ENCODE measurements at regions not wholly inside any gene's neighbourhood (a gene's known extent, or its start where the extent isn't known, plus 50 kb on each side); places are given as distances from the start of the nearest gene placed in this dataset.

- WGBS = 44% methylated on average over 5 of the region's 5 CpGs
- Histone ChIP-seq H3K9me3 (peaks cover 0 to 14% (median 6%) of the 10 kb centered on the region in 4 donors), H3K27me3 (no peaks in the 10 kb centered on the region), H3K4me1 (no peaks in the 10 kb centered on the region), H3K36me3 (no peaks in the 10 kb centered on the region), H3K4me3 (no peak overlapping the region), H3K27ac (replicated peaks in 1 of 4) (no peak overlapping the region)
- DNase-seq (ENCODE audit: extremely low spot score) = no peak
- intact Hi-C loops (cut with DNase I) = no loop called here
- TF ChIP-seq, protein P1, sequence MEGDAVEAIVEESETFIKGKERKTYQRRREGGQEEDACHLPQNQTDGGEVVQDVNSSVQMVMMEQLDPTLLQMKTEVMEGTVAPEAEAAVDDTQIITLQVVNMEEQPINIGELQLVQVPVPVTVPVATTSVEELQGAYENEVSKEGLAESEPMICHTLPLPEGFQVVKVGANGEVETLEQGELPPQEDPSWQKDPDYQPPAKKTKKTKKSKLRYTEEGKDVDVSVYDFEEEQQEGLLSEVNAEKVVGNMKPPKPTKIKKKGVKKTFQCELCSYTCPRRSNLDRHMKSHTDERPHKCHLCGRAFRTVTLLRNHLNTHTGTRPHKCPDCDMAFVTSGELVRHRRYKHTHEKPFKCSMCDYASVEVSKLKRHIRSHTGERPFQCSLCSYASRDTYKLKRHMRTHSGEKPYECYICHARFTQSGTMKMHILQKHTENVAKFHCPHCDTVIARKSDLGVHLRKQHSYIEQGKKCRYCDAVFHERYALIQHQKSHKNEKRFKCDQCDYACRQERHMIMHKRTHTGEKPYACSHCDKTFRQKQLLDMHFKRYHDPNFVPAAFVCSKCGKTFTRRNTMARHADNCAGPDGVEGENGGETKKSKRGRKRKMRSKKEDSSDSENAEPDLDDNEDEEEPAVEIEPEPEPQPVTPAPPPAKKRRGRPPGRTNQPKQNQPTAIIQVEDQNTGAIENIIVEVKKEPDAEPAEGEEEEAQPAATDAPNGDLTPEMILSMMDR (IDR thresholded peaks at IDR 0.05) = no peak
- TF ChIP-seq EP300 (IDR thresholded peaks at IDR 0.05) (no peak), POLR2AphosphoS5 (IDR thresholded peaks at IDR 0.05) (no peak), POLR2A (IDR thresholded peaks at IDR 0.05; ENCODE audit: low read depth) (no peak)
These were observed 264.4 kb upstream of the GALNT17 start for GRCh38 chr7:70867513-70867912.

GRCh38 chr7:70870349-70870748 lies 261.6 kb upstream of the GALNT17 start:
- TF ChIP-seq POLR2A (IDR thresholded peaks at IDR 0.05; ENCODE audit: low read depth) (no peak), POLR2AphosphoS5 (IDR thresholded peaks at IDR 0.05) (no peak), EP300 (IDR thresholded peaks at IDR 0.05) (no peak)
- TF ChIP-seq, protein P1 (IDR thresholded peaks at IDR 0.05) = no peak
- Histone ChIP-seq H3K4me3 (no peak overlapping the region), H3K9me3 (peaks cover 0 to 9% (median 6%) of the 10 kb centered on the region in 4 donors), H3K4me1 (no peaks in the 10 kb centered on the region), H3K27ac (replicated peaks in 1 of 4) (no peak overlapping the region), H3K36me3 (no peaks in the 10 kb centered on the region), H3K27me3 (no peaks in the 10 kb centered on the region)
- 61% methylated on average over 5 of the region's 5 CpGs for WGBS
- intact Hi-C loops (cut with DNase I) = no loop called here
- DNase-seq (ENCODE audit: extremely low spot score) = no peak

GRCh38 chr7:70872188-70872587 lies 259.8 kb upstream of the GALNT17 start:
- TF ChIP-seq, protein P1 (IDR thresholded peaks at IDR 0.05) = no peak
- TF ChIP-seq POLR2AphosphoS5 (IDR thresholded peaks at IDR 0.05) = no peak
- no peak for TF ChIP-seq POLR2A (IDR thresholded peaks at IDR 0.05; ENCODE audit: low read depth)
- no peak for TF ChIP-seq EP300 (IDR thresholded peaks at IDR 0.05)
- no peak overlapping the region for H3K4me3 ChIP-seq
- intact Hi-C loops (cut with DNase I) = no loop called here
- no peaks in the 10 kb centered on the region for H3K36me3 ChIP-seq
- 50% methylated on average over 2 of the region's 2 CpGs for WGBS
- no peaks in the 10 kb centered on the region for H3K9me3 ChIP-seq
- H3K27me3 ChIP-seq = no peaks in the 10 kb centered on the region
- DNase-seq (ENCODE audit: extremely low spot score) = no peak
- no peaks in the 10 kb centered on the region for H3K4me1 ChIP-seq
- H3K27ac ChIP-seq (replicated peaks in 1 of 4) = no peak overlapping the region

- intact Hi-C loops (cut with DNase I) = no loop called here
- no peak overlapping the region for H3K27ac ChIP-seq (replicated peaks in 1 of 4)
- peaks cover 0 to 16% (median 0%) of the 10 kb centered on the region in 4 donors for H3K27me3 ChIP-seq
- no peak for TF ChIP-seq POLR2A (IDR thresholded peaks at IDR 0.05; ENCODE audit: low read depth)
- TF ChIP-seq, protein P1 (IDR thresholded peaks at IDR 0.05) = no peak
- no peak for TF ChIP-seq POLR2AphosphoS5 (IDR thresholded peaks at IDR 0.05)
- TF ChIP-seq EP300 (IDR thresholded peaks at IDR 0.05) = no peak
- DNase-seq (ENCODE audit: extremely low spot score) = no peak
- WGBS = 43% methylated on average over 7 of the region's 7 CpGs
- no peaks in the 10 kb centered on the region for H3K9me3 ChIP-seq
- no peaks in the 10 kb centered on the region for H3K4me1 ChIP-seq
- H3K36me3 ChIP-seq = no peaks in the 10 kb centered on the region
- no peak overlapping the region for H3K4me3 ChIP-seq
These were observed 250.6 kb upstream of the GALNT17 start for GRCh38 chr7:70881167-70881847.
